ENCODE measurements at regions not wholly inside any gene's neighbourhood (a gene's known extent, or its start where the extent isn't known, plus 50 kb on each side); places are given as distances from the start of the nearest gene placed in this dataset.

GRCh38 chr4:42330002-42330592 is 67.2 kb upstream of the SHISA3 start:
- DNase-seq (ENCODE audit: low read depth), result no peak
- H3K4me3 ChIP-seq (ENCODE audit: control insufficient read depth, low read depth, low read length), result no peak overlapping the region
- TF ChIP-seq CTCF (conservative IDR thresholded peaks at IDR 0.05; ENCODE audit: control insufficient read depth, insufficient read depth, low read depth, low read length), result no peak

- no peak for DNase-seq (ENCODE audit: low read depth)
- no peak for TF ChIP-seq CTCF (conservative IDR thresholded peaks at IDR 0.05; ENCODE audit: control insufficient read depth, insufficient read depth, low read depth, low read length)
- H3K4me3 ChIP-seq (ENCODE audit: control insufficient read depth, low read depth, low read length), result no peak overlapping the region
These were observed 66.2 kb upstream of the SHISA3 start for GRCh38 chr4:42331040-42331439.

- no peak overlapping the region for H3K4me3 ChIP-seq (ENCODE audit: control insufficient read depth, low read depth, low read length)
- TF ChIP-seq CTCF (conservative IDR thresholded peaks at IDR 0.05; ENCODE audit: control insufficient read depth, insufficient read depth, low read depth, low read length), result no peak
- DNase-seq (ENCODE audit: low read depth), result peak; percentile 73
These were observed 65.3 kb upstream of the SHISA3 start for GRCh38 chr4:42331914-42332368.

GRCh38 chr4:42339935-42340406 is 57.3 kb upstream of the SHISA3 start:
- DNase-seq (ENCODE audit: low read depth), result peak; percentile 49
- TF ChIP-seq CTCF (conservative IDR thresholded peaks at IDR 0.05; ENCODE audit: control insufficient read depth, insufficient read depth, low read depth, low read length), result no peak
- no peak overlapping the region for H3K4me3 ChIP-seq (ENCODE audit: control insufficient read depth, low read depth, low read length)

GRCh38 chr4:42341518-42342026 is 55.7 kb upstream of the SHISA3 start:
- no peak overlapping the region for H3K4me3 ChIP-seq (ENCODE audit: control insufficient read depth, low read depth, low read length)
- peak; percentile 42 for DNase-seq (ENCODE audit: low read depth)
- TF ChIP-seq CTCF (conservative IDR thresholded peaks at IDR 0.05; ENCODE audit: control insufficient read depth, insufficient read depth, low read depth, low read length), result no peak

GRCh38 chr4:42342459-42342858 is 54.8 kb upstream of the SHISA3 start:
- H3K4me3 ChIP-seq (ENCODE audit: control insufficient read depth, low read depth, low read length), result no peak overlapping the region
- TF ChIP-seq CTCF (conservative IDR thresholded peaks at IDR 0.05; ENCODE audit: control insufficient read depth, insufficient read depth, low read depth, low read length), result no peak

More at GRCh38 chr4:42342459-42342858, 54.8 kb upstream of the SHISA3 start:
- DNase-seq (ENCODE audit: low read depth), result no peak
